ENCODE measurements at regions not wholly inside any gene's neighbourhood (a gene's known extent, or its start where the extent isn't known, plus 50 kb on each side); places are given as distances from the start of the nearest gene placed in this dataset.

- no peak overlapping the region for H3K27ac Mint-ChIP-seq
Measured at GRCh38 chr3:59430341-59430740, 380.5 kb upstream of the CFAP20DC start.

GRCh38 chr3:59429198-59429597 is 379.4 kb upstream of the CFAP20DC start:
- no peak overlapping the region for H3K27ac Mint-ChIP-seq
- ChIA-PET POLR2A (no interaction called here), CTCF (interaction anchor here (1.6 kb wide), 1 partner anchor 12 kb away, joined by 4 read pairs; no protein-coding TSS in a partner anchor)
- no peak overlapping the region for H3K4me3 Mint-ChIP-seq
- peaks cover 14% of the 10 kb centered on the region for H3K9me3 Mint-ChIP-seq (ENCODE audit: insufficient read depth)
- ATAC-seq (no peak), DNase-seq (no peak)
- H3K36me3 Mint-ChIP-seq (ENCODE audit: low read depth), result peaks cover 2% of the 10 kb centered on the region
- peaks cover 39% of the 10 kb centered on the region for H3K4me1 Mint-ChIP-seq (ENCODE audit: low read depth)
- no peaks in the 10 kb centered on the region for H3K27me3 Mint-ChIP-seq (ENCODE audit: low read depth)

More at GRCh38 chr3:59430341-59430740, 380.5 kb upstream of the CFAP20DC start:
- DNase-seq, result no peak
- no peak for ATAC-seq
- Mint-ChIP-seq H3K4me1 (ENCODE audit: low read depth) (peaks cover 30% of the 10 kb centered on the region), H3K27me3 (ENCODE audit: low read depth) (no peaks in the 10 kb centered on the region), H3K36me3 (ENCODE audit: low read depth) (peaks cover 3% of the 10 kb centered on the region), H3K9me3 (ENCODE audit: insufficient read depth) (peaks cover 19% of the 10 kb centered on the region), H3K4me3 (no peak overlapping the region)
- CTCF ChIA-PET, result interaction anchor here (0.9 kb wide), 1 partner anchor 14 kb away, joined by 3 read pairs; no protein-coding TSS in a partner anchor
- POLR2A ChIA-PET, result no interaction called here

- Mint-ChIP-seq H3K36me3 (ENCODE audit: low read depth) (no peaks in the 10 kb centered on the region), H3K9me3 (ENCODE audit: insufficient read depth) (peaks cover 4% of the 10 kb centered on the region), H3K4me3 (no peak overlapping the region), H3K27me3 (ENCODE audit: low read depth) (no peaks in the 10 kb centered on the region), H3K4me1 (ENCODE audit: low read depth) (peaks cover 44% of the 10 kb centered on the region), H3K27ac (peak overlapping the region; percentile 63)
- ATAC-seq (no peak), DNase-seq (no peak)
- ChIA-PET POLR2A (no interaction called here), CTCF (interaction anchor here (0.6 to 2.1 kb wide), 4 partner anchors 17 to 458 kb away, joined by 4 to 10 read pairs (median 6); no protein-coding TSS in a partner anchor)
Measured at GRCh38 chr3:59426821-59427565, 377.2 kb upstream of the CFAP20DC start.

GRCh38 chr3:59425942-59426341 is 376.1 kb upstream of the CFAP20DC start:
- ATAC-seq, result peak; percentile 37
- Mint-ChIP-seq H3K4me1 (ENCODE audit: low read depth) (peaks cover 44% of the 10 kb centered on the region), H3K9me3 (ENCODE audit: insufficient read depth) (no peaks in the 10 kb centered on the region), H3K36me3 (ENCODE audit: low read depth) (no peaks in the 10 kb centered on the region), H3K27me3 (ENCODE audit: low read depth) (no peaks in the 10 kb centered on the region), H3K27ac (no peak overlapping the region), H3K4me3 (no peak overlapping the region)
- CTCF ChIA-PET, result interaction anchor here (0.8 to 2.5 kb wide), 9 partner anchors 10 to 112 kb away, joined by 3 to 14 read pairs (median 5); no protein-coding TSS in a partner anchor
- DNase-seq, result peak; percentile 39
- POLR2A ChIA-PET, result interaction anchor here (1.2 kb wide), 1 partner anchor 18 kb away, joined by 3 read pairs; no protein-coding TSS in a partner anchor

- DNase-seq (no peak), ATAC-seq (no peak)
- no peaks in the 10 kb centered on the region for H3K36me3 Mint-ChIP-seq (ENCODE audit: low read depth)
- POLR2A ChIA-PET, result interaction anchor here (1.2 kb wide), 1 partner anchor 18 kb away, joined by 3 read pairs; no protein-coding TSS in a partner anchor
- H3K9me3 Mint-ChIP-seq (ENCODE audit: insufficient read depth), result no peaks in the 10 kb centered on the region
- CTCF ChIA-PET, result interaction anchor here (0.8 to 2.5 kb wide), 9 partner anchors 10 to 112 kb away, joined by 3 to 14 read pairs (median 5); no protein-coding TSS in a partner anchor
- peaks cover 44% of the 10 kb centered on the region for H3K4me1 Mint-ChIP-seq (ENCODE audit: low read depth)
- H3K27me3 Mint-ChIP-seq (ENCODE audit: low read depth), result no peaks in the 10 kb centered on the region
- no peak overlapping the region for H3K4me3 Mint-ChIP-seq
- H3K27ac Mint-ChIP-seq, result no peak overlapping the region
Measured at GRCh38 chr3:59425371-59425770, 375.5 kb upstream of the CFAP20DC start.

- Mint-ChIP-seq H3K27ac (no peak overlapping the region), H3K27me3 (ENCODE audit: low read depth) (no peaks in the 10 kb centered on the region), H3K36me3 (ENCODE audit: low read depth) (no peaks in the 10 kb centered on the region), H3K9me3 (ENCODE audit: insufficient read depth) (no peaks in the 10 kb centered on the region), H3K4me1 (ENCODE audit: low read depth) (peaks cover 44% of the 10 kb centered on the region), H3K4me3 (no peak overlapping the region)
- DNase-seq, result peak; percentile 33
- POLR2A ChIA-PET, result no interaction called here
- CTCF ChIA-PET, result interaction anchor here (1.0 to 2.5 kb wide), 6 partner anchors 12 to 111 kb away, joined by 3 to 14 read pairs (median 6); no protein-coding TSS in a partner anchor
- ATAC-seq, result peak; percentile 71
Measured at GRCh38 chr3:59424268-59425010, 374.6 kb upstream of the CFAP20DC start.

- no peak overlapping the region for H3K27ac Mint-ChIP-seq
- DNase-seq (no peak), ATAC-seq (no peak)
- H3K4me3 Mint-ChIP-seq, result no peak overlapping the region
- H3K9me3 Mint-ChIP-seq (ENCODE audit: insufficient read depth), result no peaks in the 10 kb centered on the region
- H3K27me3 Mint-ChIP-seq (ENCODE audit: low read depth), result no peaks in the 10 kb centered on the region
- H3K36me3 Mint-ChIP-seq (ENCODE audit: low read depth), result no peaks in the 10 kb centered on the region
- H3K4me1 Mint-ChIP-seq (ENCODE audit: low read depth), result peaks cover 44% of the 10 kb centered on the region
- CTCF ChIA-PET, result interaction anchor here (2.5 kb wide), 1 partner anchor 12 kb away, joined by 14 read pairs; no protein-coding TSS in a partner anchor
- POLR2A ChIA-PET, result no interaction called here
Measured at GRCh38 chr3:59423707-59424106, 373.9 kb upstream of the CFAP20DC start.

- H3K27ac Mint-ChIP-seq, result no peak overlapping the region
- CTCF ChIA-PET, result no interaction called here
- ATAC-seq, result no peak
Measured at GRCh38 chr3:59422312-59422711, 372.5 kb upstream of the CFAP20DC start.

GRCh38 chr3:59418836-59419235 is 369.0 kb upstream of the CFAP20DC start:
- Mint-ChIP-seq H3K4me1 (ENCODE audit: low read depth) (peaks cover 2% of the 10 kb centered on the region), H3K9me3 (ENCODE audit: insufficient read depth) (no peaks in the 10 kb centered on the region), H3K27me3 (ENCODE audit: low read depth) (no peaks in the 10 kb centered on the region), H3K36me3 (ENCODE audit: low read depth) (no peaks in the 10 kb centered on the region), H3K4me3 (no peak overlapping the region), H3K27ac (no peak overlapping the region)
- ChIA-PET CTCF (interaction anchor here (1.0 kb wide), 1 partner anchor 11 kb away, joined by 3 read pairs; no protein-coding TSS in a partner anchor), POLR2A (interaction anchor here (0.6 kb wide), 2 partner anchors 115 to 165 kb away, joined by 3 to 4 read pairs; no protein-coding TSS in a partner anchor)
- ATAC-seq (no peak), DNase-seq (no peak)

More at GRCh38 chr3:59422312-59422711, 372.5 kb upstream of the CFAP20DC start:
- no peaks in the 10 kb centered on the region for H3K27me3 Mint-ChIP-seq (ENCODE audit: low read depth)
- peaks cover 34% of the 10 kb centered on the region for H3K4me1 Mint-ChIP-seq (ENCODE audit: low read depth)
- no peaks in the 10 kb centered on the region for H3K36me3 Mint-ChIP-seq (ENCODE audit: low read depth)
- DNase-seq, result no peak
- no peak overlapping the region for H3K4me3 Mint-ChIP-seq
- no peaks in the 10 kb centered on the region for H3K9me3 Mint-ChIP-seq (ENCODE audit: insufficient read depth)
- POLR2A ChIA-PET, result no interaction called here

- POLR2A ChIA-PET, result no interaction called here
- Mint-ChIP-seq H3K4me1 (ENCODE audit: low read depth) (peaks cover 3% of the 10 kb centered on the region), H3K36me3 (ENCODE audit: low read depth) (no peaks in the 10 kb centered on the region), H3K4me3 (no peak overlapping the region), H3K27me3 (ENCODE audit: low read depth) (no peaks in the 10 kb centered on the region), H3K9me3 (ENCODE audit: insufficient read depth) (no peaks in the 10 kb centered on the region), H3K27ac (no peak overlapping the region)
- ATAC-seq (no peak), DNase-seq (no peak)
- CTCF ChIA-PET, result interaction anchor here (2.7 kb wide), 1 partner anchor 12 kb away, joined by 14 read pairs; no protein-coding TSS in a partner anchor
Measured at GRCh38 chr3:59412516-59412915, 362.7 kb upstream of the CFAP20DC start.

GRCh38 chr3:59411694-59412093 is 361.9 kb upstream of the CFAP20DC start:
- Mint-ChIP-seq H3K27me3 (ENCODE audit: low read depth) (no peaks in the 10 kb centered on the region), H3K9me3 (ENCODE audit: insufficient read depth) (no peaks in the 10 kb centered on the region), H3K4me1 (ENCODE audit: low read depth) (peaks cover 11% of the 10 kb centered on the region), H3K36me3 (ENCODE audit: low read depth) (no peaks in the 10 kb centered on the region), H3K27ac (no peak overlapping the region), H3K4me3 (no peak overlapping the region)
- POLR2A ChIA-PET, result no interaction called here
- CTCF ChIA-PET, result interaction anchor here (2.7 kb wide), 1 partner anchor 13 kb away, joined by 14 read pairs; no protein-coding TSS in a partner anchor
- no peak for DNase-seq
- ATAC-seq, result no peak

All from activated CD8-positive, alpha-beta T cell treated with anti-CD3 and anti-CD28 coated beads, Interleukin-2, amount 10 ng/mL, durations not matched to agents 7 days and 5 days (primary cell).